ENCODE measurements at regions not wholly inside any gene's neighbourhood (a gene's known extent, or its start where the extent isn't known, plus 50 kb on each side); places are given as distances from the start of the nearest gene placed in this dataset.

- CTCF ChIA-PET, result interaction anchor here (0.6 kb wide), 1 partner anchor 260 kb away, joined by 7 read pairs; no protein-coding TSS in a partner anchor
- no peak for DNase-seq (ENCODE audit: low spot score)
- no peak overlapping the region for H3K27ac Mint-ChIP-seq
Measured at GRCh38 chr1:56185493-56185892, 393.9 kb downstream of the PLPP3 start.

GRCh38 chr1:56183151-56183550 is 396.2 kb downstream of the PLPP3 start:
- H3K9me3 Mint-ChIP-seq, result no peaks in the 10 kb centered on the region
- H3K4me3 Mint-ChIP-seq, result no peak overlapping the region
- no peaks in the 10 kb centered on the region for H3K27me3 Mint-ChIP-seq (ENCODE audit: low read depth)
- no peak for DNase-seq (ENCODE audit: low spot score)
- ChIA-PET CTCF (no interaction called here), POLR2A (no interaction called here)
- no peak overlapping the region for H3K27ac Mint-ChIP-seq
- peaks cover 9% of the 10 kb centered on the region for H3K4me1 Mint-ChIP-seq
- ATAC-seq, result no peak
- no peaks in the 10 kb centered on the region for H3K36me3 Mint-ChIP-seq
- TF ChIP-seq ZNF317 (CRISPR knock-in tag; IDR thresholded peaks at IDR 0.05; ENCODE audit: borderline replicate concordance, low read depth), result no peak
- no peak for TF ChIP-seq CDX4 (CRISPR knock-in tag; IDR thresholded peaks at IDR 0.05; ENCODE audit: borderline replicate concordance)
- no peak for TF ChIP-seq ZNF425 (CRISPR knock-in tag; conservative IDR thresholded peaks at IDR 0.05)
- TF ChIP-seq AR (CRISPR knock-in tag; IDR thresholded peaks at IDR 0.05), result no peak
- TF ChIP-seq NFATC4 (CRISPR knock-in tag; IDR thresholded peaks at IDR 0.05), result no peak
- TF ChIP-seq CBFB (CRISPR knock-in tag; IDR thresholded peaks at IDR 0.05; ENCODE audit: low read depth), result no peak
- no peak for TF ChIP-seq ZNF121 (CRISPR knock-in tag; IDR thresholded peaks at IDR 0.05)

More at GRCh38 chr1:56185493-56185892, 393.9 kb downstream of the PLPP3 start:
- POLR2A ChIA-PET, result no interaction called here
- H3K4me3 Mint-ChIP-seq, result no peak overlapping the region
- no peak for ATAC-seq
- no peaks in the 10 kb centered on the region for H3K36me3 Mint-ChIP-seq
- H3K9me3 Mint-ChIP-seq, result no peaks in the 10 kb centered on the region
- H3K27me3 Mint-ChIP-seq (ENCODE audit: low read depth), result no peaks in the 10 kb centered on the region
- peaks cover 25% of the 10 kb centered on the region for H3K4me1 Mint-ChIP-seq
- TF ChIP-seq ELF4 (CRISPR knock-in tag; IDR thresholded peaks at IDR 0.05; ENCODE audit: low read depth) (no peak), RORB (CRISPR knock-in tag; IDR thresholded peaks at IDR 0.05) (no peak), SMAD4 (CRISPR knock-in tag; IDR thresholded peaks at IDR 0.05) (no peak), MAX (CRISPR knock-in tag; IDR thresholded peaks at IDR 0.05) (no peak), GABPB1 (CRISPR knock-in tag; IDR thresholded peaks at IDR 0.05) (no peak), CDX4 (CRISPR knock-in tag; IDR thresholded peaks at IDR 0.05; ENCODE audit: borderline replicate concordance) (no peak), TCF7 (CRISPR knock-in tag; IDR thresholded peaks at IDR 0.05; ENCODE audit: low read depth) (no peak), USF2 (CRISPR knock-in tag; IDR thresholded peaks at IDR 0.05) (no peak), NFATC4 (CRISPR knock-in tag; IDR thresholded peaks at IDR 0.05) (no peak), FOXJ3 (CRISPR knock-in tag; IDR thresholded peaks at IDR 0.05; ENCODE audit: borderline replicate concordance) (no peak), ZNF396 (CRISPR knock-in tag; IDR thresholded peaks at IDR 0.05; ENCODE audit: borderline replicate concordance) (no peak), E2F1 (CRISPR knock-in tag; IDR thresholded peaks at IDR 0.05) (no peak), EMX1 (CRISPR knock-in tag; IDR thresholded peaks at IDR 0.05) (no peak), SP1 (CRISPR knock-in tag; conservative IDR thresholded peaks at IDR 0.05) (no peak), PREB (CRISPR knock-in tag; IDR thresholded peaks at IDR 0.05; ENCODE audit: borderline replicate concordance) (no peak)
